Caco-2 (cell line): ENCODE measurements at regions not wholly inside any gene's neighbourhood (a gene's known extent, or its start where the extent isn't known, plus 50 kb on each side); places are given as distances from the start of the nearest gene placed in this dataset.

Experiments
- BruUV-seq: library from RNA; stranded (reverse); fragments of 400-500 nt; replicated peaks from 2 replicates; lab custom pipeline; 2021; lab: Mats Ljungman, UMichigan
- CTCF ChIA-PET: fragments of 300-600 bp; sonication (Branson Sonifier 250); formaldehyde crosslinking; loops from one replicate; lab custom pipeline; 2022; ENCODE audit warnings: antibody characterized with exemption; lab: Charles Lee
- POLR2A ChIA-PET: fragments of 300-600 bp; sonication (Branson Sonifier 250); formaldehyde crosslinking; loops from one replicate; lab custom pipeline; 2022; ENCODE audit warnings: antibody characterized with exemption; lab: Charles Lee
- DNase-seq, 2 experiments: peaks; one replicate each; pipeline versions ENCODE4 v3.0.0 to v3.0.0-alpha.2; 2020 to 2022
- H3K27me3 ChIP-seq: replicated peaks from 2 replicates; pipeline ENCODE4 v1.6.0; 2011; ENCODE audit warnings: low read length; ENCODE audit not compliant: control insufficient read depth, insufficient read depth
- H3K36me3 ChIP-seq: 2 replicates; pipeline ENCODE4 v1.5.1; 2011; ENCODE audit warnings: low read length; ENCODE audit not compliant: control insufficient read depth, insufficient read depth
- H3K4me1 ChIP-seq: fragments of 250-450 bp; sonication (Bioruptor Pico); 2 replicates; pipeline ENCODE4 v1.5.1; 2020; ENCODE audit warnings: mild to moderate bottlenecking
- H3K4me3 ChIP-seq: 2 replicates; pipeline ENCODE4 v1.5.1; 2011; ENCODE audit warnings: low read depth, mild to moderate bottlenecking, control low read depth, low read length
- H3K9me3 ChIP-seq: fragments of 250-450 bp; sonication (Bioruptor Pico); 2 replicates; pipeline ENCODE4 v1.5.1; 2020; ENCODE audit warnings: mild to moderate bottlenecking, moderate library complexity
- H3K27ac Mint-ChIP-seq: one replicate; pipeline ENCODE4 v1.8.0; 2022; ENCODE audit warnings: mixed read lengths; ENCODE audit not compliant: unreplicated experiment
- H3K27me3 Mint-ChIP-seq: one replicate; pipeline ENCODE4 v1.8.0; 2022; ENCODE audit warnings: mixed read lengths; ENCODE audit not compliant: insufficient read depth, unreplicated experiment
- H3K36me3 Mint-ChIP-seq: one replicate; pipeline ENCODE4 v1.8.0; 2022; ENCODE audit warnings: mild to moderate bottlenecking, mixed read lengths; ENCODE audit not compliant: insufficient read depth, unreplicated experiment
- H3K4me1 Mint-ChIP-seq: one replicate; pipeline ENCODE4 v1.8.0; 2022; ENCODE audit warnings: low read depth, mixed read lengths; ENCODE audit not compliant: unreplicated experiment
- H3K4me3 Mint-ChIP-seq: one replicate; pipeline ENCODE4 v1.8.0; 2022; ENCODE audit warnings: mild to moderate bottlenecking, moderate library complexity, mixed read lengths; ENCODE audit not compliant: unreplicated experiment
- H3K9me3 Mint-ChIP-seq: one replicate; pipeline ENCODE4 v1.8.0; 2022; ENCODE audit warnings: mixed read lengths; ENCODE audit not compliant: unreplicated experiment
- intact Hi-C: fragments of 100-400 bp; cut with micrococcal nuclease; formaldehyde crosslinking; loops from one replicate; pipeline ENCODE4 v1.10.0; 2022; ENCODE audit not compliant: unreplicated experiment
- TF ChIP-seq, protein P1 (sequence below), 2 experiments: fragments of 200-600 bp in 1 of 2; IDR thresholded peaks; 1 replicate in 1 of 2; 2 replicates in 1 of 2; pipeline versions ENCODE4 v1.5.1 to v1.8.0; 2011 to 2022; ENCODE audit warnings: antibody characterized with exemption in 1 of 2, control low read depth in 1 of 2, inconsistent platforms in 1 of 2, low read depth in 1 of 2, low read length in 1 of 2, mild to moderate bottlenecking in 1 of 2, moderate library complexity in 1 of 2; ENCODE audit not compliant: insufficient read depth in 1 of 2, severe bottlenecking in 1 of 2, unreplicated experiment in 1 of 2

DNA sequence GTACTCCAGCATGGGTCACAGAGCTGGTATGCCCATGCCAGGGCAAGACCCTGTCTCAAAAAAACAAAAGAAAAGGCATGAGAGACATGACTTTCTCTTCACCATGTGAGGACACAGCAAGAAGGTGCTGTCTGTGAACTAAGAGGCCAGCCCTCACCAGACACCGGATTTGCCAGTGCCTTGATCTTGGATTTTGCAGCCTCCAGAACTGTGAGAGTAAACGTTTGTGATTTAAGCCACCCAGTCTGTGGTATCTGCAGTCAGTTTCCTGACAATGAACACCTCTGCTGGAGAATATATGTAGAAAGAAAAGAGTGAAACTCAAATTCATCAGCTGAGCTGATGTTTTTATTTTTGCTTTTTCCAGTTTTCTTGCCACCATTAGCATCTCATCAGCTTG is 166.3 kb upstream of the RAB4A start:
- ChIA-PET POLR2A (no interaction called here), CTCF (no interaction called here)
- no peaks in the 10 kb centered on the region for H3K27me3 ChIP-seq
- no peak for DNase-seq
- H3K27ac Mint-ChIP-seq: no peak overlapping the region
- H3K4me3 ChIP-seq: no peak overlapping the region
- H3K36me3 ChIP-seq: no peaks in the 10 kb centered on the region
- no peaks in the 10 kb centered on the region for H3K9me3 Mint-ChIP-seq
- H3K4me1 Mint-ChIP-seq: peaks cover 15% of the 10 kb centered on the region
- no peak overlapping the region for H3K4me3 Mint-ChIP-seq
- H3K9me3 ChIP-seq: no peaks in the 10 kb centered on the region
- H3K27me3 Mint-ChIP-seq: no peaks in the 10 kb centered on the region
- peaks cover 19% of the 10 kb centered on the region for H3K4me1 ChIP-seq
- BruUV-seq: no TSS peak
- H3K36me3 Mint-ChIP-seq: no peaks in the 10 kb centered on the region
- intact Hi-C loops: no loop called here
- TF ChIP-seq, protein P1, sequence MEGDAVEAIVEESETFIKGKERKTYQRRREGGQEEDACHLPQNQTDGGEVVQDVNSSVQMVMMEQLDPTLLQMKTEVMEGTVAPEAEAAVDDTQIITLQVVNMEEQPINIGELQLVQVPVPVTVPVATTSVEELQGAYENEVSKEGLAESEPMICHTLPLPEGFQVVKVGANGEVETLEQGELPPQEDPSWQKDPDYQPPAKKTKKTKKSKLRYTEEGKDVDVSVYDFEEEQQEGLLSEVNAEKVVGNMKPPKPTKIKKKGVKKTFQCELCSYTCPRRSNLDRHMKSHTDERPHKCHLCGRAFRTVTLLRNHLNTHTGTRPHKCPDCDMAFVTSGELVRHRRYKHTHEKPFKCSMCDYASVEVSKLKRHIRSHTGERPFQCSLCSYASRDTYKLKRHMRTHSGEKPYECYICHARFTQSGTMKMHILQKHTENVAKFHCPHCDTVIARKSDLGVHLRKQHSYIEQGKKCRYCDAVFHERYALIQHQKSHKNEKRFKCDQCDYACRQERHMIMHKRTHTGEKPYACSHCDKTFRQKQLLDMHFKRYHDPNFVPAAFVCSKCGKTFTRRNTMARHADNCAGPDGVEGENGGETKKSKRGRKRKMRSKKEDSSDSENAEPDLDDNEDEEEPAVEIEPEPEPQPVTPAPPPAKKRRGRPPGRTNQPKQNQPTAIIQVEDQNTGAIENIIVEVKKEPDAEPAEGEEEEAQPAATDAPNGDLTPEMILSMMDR (IDR thresholded peaks at IDR 0.05; ENCODE audit: insufficient read depth in 1 of 2, low read depth in 1 of 2, low read length in 1 of 2, severe bottlenecking in 1 of 2, unreplicated experiment in 1 of 2): no peak

DNA sequence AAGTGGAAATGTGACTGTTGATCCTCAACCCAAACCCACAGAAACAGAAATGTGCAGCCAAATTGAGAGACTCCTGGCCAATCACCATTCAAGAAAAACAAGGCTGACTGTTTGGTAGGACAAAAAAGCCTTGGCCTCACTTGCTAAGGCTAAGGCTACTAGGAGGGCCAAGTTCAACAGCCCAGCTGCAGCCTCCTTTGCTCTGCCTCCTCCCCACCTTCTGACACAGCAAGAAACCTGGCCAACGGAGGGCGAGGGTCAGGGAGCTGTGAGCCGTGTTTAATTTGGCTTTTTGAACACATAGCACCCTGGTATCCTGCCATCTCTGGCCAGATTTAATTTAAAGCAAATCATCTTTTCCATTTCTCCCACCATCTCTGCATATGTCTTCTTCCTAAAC is 165.8 kb upstream of the RAB4A start:
- Histone ChIP-seq H3K4me3 (no peak overlapping the region), H3K4me1 (peaks cover 15% of the 10 kb centered on the region), H3K9me3 (no peaks in the 10 kb centered on the region), H3K27me3 (no peaks in the 10 kb centered on the region), H3K36me3 (no peaks in the 10 kb centered on the region)
- Mint-ChIP-seq H3K4me3 (no peak overlapping the region), H3K4me1 (peaks cover 15% of the 10 kb centered on the region), H3K27me3 (no peaks in the 10 kb centered on the region), H3K27ac (no peak overlapping the region), H3K36me3 (no peaks in the 10 kb centered on the region), H3K9me3 (no peaks in the 10 kb centered on the region)
- intact Hi-C loops: no loop called here
- no peak for DNase-seq
- CTCF ChIA-PET: no interaction called here
- TF ChIP-seq, protein P1 (IDR thresholded peaks at IDR 0.05; ENCODE audit: insufficient read depth in 1 of 2, low read depth in 1 of 2, low read length in 1 of 2, severe bottlenecking in 1 of 2, unreplicated experiment in 1 of 2): no peak
- BruUV-seq: no TSS peak
- POLR2A ChIA-PET: interaction anchor here (0.6 kb wide), 1 partner anchor 36 kb away, joined by 3 read pairs; no protein-coding TSS in a partner anchor

DNA sequence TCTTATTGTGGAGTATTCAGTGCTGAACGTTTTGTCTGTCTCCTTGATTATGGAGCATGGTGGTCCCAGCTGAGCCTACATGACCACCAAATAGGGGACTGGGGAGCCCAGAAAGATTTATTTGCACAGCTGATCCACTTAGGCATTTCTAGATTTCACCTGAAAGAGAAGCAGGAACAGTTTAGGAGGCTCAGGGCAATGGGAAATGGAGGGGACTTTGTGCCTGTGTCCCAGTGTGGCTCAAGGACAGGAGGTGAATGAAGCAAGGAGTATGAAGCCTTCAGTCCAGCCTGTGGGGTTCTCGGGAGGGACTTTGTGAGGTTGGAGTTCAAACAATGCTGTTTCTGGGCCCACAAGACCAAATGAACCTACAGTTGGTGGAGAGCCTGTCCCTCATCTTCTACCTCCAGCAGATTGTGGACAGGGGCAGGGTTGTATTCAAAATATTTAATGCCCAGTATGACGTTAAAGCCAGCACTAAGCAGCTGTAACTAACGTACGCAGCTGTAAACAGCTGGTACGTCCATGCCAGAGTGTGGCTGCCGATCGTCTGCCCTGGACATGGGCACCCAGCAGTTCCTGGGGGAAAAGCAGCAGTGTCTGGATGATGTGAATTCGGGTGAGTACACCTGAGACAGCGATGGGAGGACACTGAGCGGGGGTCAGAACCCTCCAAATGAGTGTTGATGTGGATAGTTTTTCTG is 164.9 kb upstream of the RAB4A start:
- no TSS peak for BruUV-seq

More for the DNA sequence above, 164.9 kb upstream of the RAB4A start:
- TF ChIP-seq, protein P1 (IDR thresholded peaks at IDR 0.05; ENCODE audit: insufficient read depth in 1 of 2, low read depth in 1 of 2, low read length in 1 of 2, severe bottlenecking in 1 of 2, unreplicated experiment in 1 of 2): no peak
- Mint-ChIP-seq H3K36me3 (no peaks in the 10 kb centered on the region), H3K4me3 (no peak overlapping the region), H3K27me3 (no peaks in the 10 kb centered on the region), H3K9me3 (no peaks in the 10 kb centered on the region), H3K4me1 (peaks cover 12% of the 10 kb centered on the region), H3K27ac (no peak overlapping the region)
- H3K4me1 ChIP-seq: peaks cover 15% of the 10 kb centered on the region
- POLR2A ChIA-PET: interaction anchor here (0.6 kb wide), 1 partner anchor 36 kb away, joined by 3 read pairs; no protein-coding TSS in a partner anchor
- no peaks in the 10 kb centered on the region for H3K36me3 ChIP-seq
- CTCF ChIA-PET: no interaction called here
- DNase-seq: no peak
- no peaks in the 10 kb centered on the region for H3K27me3 ChIP-seq
- intact Hi-C loops: no loop called here
- H3K9me3 ChIP-seq: no peaks in the 10 kb centered on the region
- no peak overlapping the region for H3K4me3 ChIP-seq
